Keratinocyte (primary cell): ENCODE measurements at regions not wholly inside any gene's neighbourhood (a gene's known extent, or its start where the extent isn't known, plus 50 kb on each side); places are given as distances from the start of the nearest gene placed in this dataset.

Source experiments
- CTCF ChIP-seq, 3 experiments: IDR thresholded peaks in 1 of 3; conservative IDR thresholded peaks in 1 of 3; optimal IDR thresholded peaks in 1 of 3; 2 replicates in 2 of 3; 3 replicates in 1 of 3; pipeline versions ENCODE3 to v1.5.1; 2011; ENCODE audit warnings: low read length in 3 of 3, mild to moderate bottlenecking in 3 of 3, moderate library complexity in 2 of 3, control low read depth in 1 of 3, inconsistent platforms in 1 of 3; ENCODE audit not compliant: insufficient read depth in 2 of 3; ENCODE audit errors: extremely low read depth in 1 of 3
- EZH2 ChIP-seq: IDR thresholded peaks from one replicate; pipeline ENCODE4 v1.6.1; 2012; ENCODE audit warnings: inconsistent platforms, mild to moderate bottlenecking, low read length, moderate library complexity

GRCh38 chr3:99171800-99172199 is 270.3 kb upstream of the DCBLD2 start:
- no peak for TF ChIP-seq EZH2
- no peak for TF ChIP-seq CTCF (optimal IDR thresholded peaks at IDR 0.05 in 1 of 3, IDR thresholded peaks at IDR 0.05 in 1 of 3, conservative IDR thresholded peaks at IDR 0.05 in 1 of 3; ENCODE audit: extremely low read depth in 1 of 3, insufficient read depth in 2 of 3, low read length in 3 of 3)
